HG02678 (cell line): ENCODE measurements at regions not wholly inside any gene's neighbourhood (a gene's known extent, or its start where the extent isn't known, plus 50 kb on each side); places are given as distances from the start of the nearest gene placed in this dataset.

Source experiments
- ATAC-seq: cut with Tn5 transposase; IDR thresholded peaks from one replicate; pipeline ENCODE4 v1.9.1; 2021; ENCODE audit warnings: mild to moderate bottlenecking, moderate library complexity; ENCODE audit not compliant: unreplicated experiment

DNA sequence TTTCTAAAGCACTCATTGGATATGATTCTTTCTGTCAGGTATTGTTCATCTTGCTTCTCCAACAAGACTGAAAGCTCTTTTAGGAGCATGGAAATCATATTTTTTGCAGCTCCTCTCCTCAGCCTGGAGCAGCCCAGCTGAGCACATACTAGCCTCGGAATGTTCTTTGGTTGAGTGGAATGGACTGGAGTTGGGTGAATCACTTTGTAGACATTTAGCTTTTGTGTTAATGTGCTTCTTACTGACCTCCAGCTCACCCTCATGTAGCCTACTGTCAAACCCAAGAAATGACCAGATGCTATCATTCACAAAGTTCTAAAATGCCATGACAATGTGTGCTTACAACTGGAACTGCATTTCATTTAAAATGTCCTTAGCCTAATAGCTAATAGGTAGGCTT, 161.1 kb downstream of the NUAK1 start:
- no peak for ATAC-seq

DNA sequence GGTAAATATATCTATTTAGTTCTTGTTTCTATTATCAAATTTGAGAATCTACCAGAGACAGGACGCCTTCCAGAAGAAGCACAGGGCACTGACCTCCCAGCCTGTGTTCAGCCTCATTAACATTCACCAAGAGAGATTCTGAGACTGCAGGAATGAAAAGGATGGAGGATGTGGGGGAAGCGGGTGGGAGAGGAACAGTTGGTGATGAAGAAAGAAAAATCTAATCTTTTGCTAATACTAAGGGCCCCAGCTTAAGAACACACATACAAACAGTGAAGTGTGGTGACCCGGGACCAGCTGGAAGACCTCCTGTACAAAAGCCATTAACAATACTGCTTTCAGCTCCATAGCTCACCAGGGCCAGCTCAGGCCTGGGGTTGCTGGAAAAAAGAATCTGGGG, 160.5 kb downstream of the NUAK1 start:
- ATAC-seq: no peak

DNA sequence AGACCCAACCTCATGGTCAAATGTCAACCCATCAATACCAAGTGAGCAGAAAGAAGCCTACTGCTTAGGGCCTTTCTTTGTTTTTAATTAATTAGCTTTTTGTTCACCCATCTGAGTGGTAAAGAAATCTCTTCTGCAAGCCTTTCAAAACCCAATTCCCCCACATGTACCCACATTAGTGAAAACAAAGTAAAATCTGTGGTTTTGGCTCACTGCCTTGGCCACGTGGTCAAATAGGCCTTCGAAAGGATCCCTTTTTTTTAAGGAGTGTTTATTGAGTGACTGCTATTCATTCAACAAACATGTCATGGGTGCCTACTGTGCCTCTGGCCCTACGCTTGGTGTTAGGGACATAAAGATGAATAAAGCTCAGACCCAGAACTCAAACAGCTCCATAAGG, 160.1 kb downstream of the NUAK1 start:
- ATAC-seq: no peak

DNA sequence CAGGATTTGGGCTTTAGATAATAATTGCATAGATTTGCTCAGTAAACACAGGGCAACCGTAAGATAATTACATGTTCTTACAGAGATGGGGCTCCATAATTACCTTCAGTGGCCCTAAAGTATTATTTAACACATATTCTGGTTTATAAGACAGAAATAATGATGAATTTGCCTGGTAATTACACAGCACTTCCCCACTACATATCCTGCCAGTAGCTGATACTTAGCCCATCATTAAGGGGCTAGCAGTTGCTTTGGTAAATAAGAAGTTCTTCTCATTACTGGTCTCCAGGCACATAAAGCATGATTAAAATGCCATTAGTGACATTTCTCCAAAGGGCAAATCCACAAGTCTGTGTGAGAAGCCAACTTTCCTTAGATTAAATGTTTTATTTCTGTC, 158.7 kb downstream of the NUAK1 start:
- ATAC-seq: no peak

DNA sequence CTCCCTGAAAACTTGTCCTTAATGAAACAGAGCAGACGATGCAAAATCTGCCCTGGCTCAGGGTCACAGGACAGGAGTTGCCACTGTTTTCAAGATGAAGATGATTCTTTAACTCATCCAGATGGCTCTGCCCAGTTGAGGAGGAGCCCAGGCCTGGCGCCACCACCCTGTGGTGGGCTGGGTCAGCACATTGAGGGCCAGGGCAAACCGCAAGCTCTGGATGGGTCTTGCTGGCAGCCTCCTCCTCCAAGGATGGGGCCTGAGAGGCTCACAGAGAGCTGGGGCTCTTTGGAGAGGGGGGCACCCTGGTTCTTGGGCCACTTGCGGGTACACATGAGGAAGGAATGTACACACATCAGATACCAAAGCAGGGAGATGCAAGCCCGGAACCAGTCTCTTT, 158.2 kb downstream of the NUAK1 start:
- ATAC-seq: no peak

DNA sequence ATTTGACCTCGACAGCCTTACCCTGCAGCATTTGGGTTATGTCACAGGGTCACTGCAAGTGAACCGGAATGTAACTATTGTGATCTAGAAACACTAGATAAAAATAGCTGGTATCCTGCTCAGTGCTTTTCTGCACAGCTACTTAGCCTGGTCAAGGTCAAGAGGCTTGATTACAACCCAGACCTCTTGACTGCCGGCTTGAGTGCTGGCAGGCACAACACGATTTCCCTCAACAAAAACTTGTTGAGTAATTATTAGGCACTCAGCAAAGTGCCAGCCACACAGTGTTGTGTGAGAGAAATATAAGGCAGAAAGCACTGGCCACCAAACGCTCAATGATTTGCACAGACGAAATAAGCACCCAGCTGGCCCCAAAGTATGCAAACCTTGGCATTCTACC, 156.7 kb downstream of the NUAK1 start:
- ATAC-seq: no peak

DNA sequence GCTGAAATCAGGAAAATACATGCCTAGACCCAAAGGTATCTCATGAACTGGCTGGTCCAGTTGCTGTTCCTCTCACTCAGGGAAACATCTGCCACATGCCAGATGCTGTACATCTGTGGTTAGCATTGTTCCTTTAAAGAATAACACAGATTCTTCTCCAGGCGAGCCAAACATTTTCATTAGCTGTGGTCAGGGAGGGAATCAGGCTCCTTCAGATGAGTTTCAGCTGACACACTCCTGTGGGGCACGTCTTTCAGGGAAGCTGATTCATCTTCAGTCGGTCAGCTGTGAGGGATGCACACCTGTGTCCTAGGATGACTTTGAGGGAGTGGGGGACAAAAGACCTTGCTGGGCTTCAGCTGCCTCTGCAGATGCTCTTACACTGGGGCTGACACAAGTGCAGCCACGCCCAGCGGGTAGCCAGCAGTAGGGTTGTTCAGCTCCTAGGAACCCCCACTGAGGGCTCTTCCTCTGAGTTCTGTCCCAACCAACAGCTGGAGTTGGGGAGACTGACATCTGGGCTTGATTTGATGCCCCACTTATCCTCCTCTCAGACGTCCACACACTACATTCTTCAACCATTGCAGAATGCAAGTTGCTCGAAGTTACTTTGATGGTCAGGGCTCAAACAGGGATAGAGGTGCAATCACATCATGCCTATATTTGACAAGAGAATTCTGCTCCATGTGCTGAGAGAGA, 155.0 kb downstream of the NUAK1 start:
- ATAC-seq: no peak

DNA sequence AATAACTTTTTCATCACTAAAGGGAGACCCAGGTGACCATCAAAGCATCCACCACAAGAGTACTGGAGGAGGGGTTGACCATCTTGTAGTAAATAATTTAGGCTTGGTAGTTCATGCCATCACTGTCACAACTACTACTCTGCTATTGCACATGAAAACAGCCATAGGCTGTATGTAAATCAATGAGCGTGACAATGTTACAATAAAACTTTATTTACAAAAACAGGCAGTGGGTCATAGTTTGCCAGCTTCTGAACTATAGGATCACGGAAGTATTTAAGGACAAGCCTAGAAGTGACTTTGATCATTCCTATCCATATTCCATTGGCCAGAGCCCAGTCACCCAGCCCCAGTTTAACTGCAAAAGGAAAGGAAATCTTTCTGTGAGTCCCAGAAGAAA, 153.4 kb downstream of the NUAK1 start:
- ATAC-seq: no peak

DNA sequence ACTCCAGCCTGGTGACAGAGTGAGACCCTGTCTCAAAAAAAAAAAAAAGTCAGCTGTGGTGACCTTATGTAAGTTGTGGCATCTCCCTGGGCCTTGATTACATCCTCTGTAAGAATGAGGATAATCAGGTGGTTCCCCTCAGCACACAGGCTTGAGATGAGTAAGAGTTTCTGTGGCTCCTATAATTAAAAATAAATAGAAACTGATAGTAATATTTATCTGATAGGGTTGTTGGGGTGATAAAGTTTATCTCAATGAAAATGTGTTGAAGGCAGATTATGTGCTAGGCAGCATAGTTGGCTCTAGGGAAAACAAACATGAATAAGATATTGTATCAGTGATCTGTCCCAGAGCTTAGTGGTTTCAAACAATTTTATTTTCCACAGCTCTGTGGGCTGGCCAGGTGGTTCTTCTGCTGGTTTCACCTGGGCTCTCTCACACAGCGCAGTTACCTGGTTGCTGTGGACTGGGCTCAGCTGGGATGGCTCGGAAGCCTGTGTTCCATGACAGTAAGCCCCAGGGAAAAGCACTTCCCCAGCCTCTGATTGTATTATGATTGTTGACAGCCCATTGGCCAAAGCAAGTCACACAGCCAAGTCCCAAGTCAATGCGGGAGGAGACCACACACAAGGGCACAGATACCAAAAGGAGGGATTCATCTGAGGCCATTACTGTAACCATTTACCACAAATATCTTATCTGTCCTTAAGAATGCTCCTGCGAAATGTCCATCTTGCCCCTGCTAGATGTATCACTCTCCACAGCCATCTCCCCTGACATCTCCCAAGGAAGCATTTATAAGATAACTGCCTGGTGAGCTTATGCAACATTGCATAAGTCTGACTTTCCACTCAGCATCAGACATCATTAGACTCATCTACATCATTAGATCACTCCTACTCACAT, 151.7 kb downstream of the NUAK1 start:
- no peak for ATAC-seq

DNA sequence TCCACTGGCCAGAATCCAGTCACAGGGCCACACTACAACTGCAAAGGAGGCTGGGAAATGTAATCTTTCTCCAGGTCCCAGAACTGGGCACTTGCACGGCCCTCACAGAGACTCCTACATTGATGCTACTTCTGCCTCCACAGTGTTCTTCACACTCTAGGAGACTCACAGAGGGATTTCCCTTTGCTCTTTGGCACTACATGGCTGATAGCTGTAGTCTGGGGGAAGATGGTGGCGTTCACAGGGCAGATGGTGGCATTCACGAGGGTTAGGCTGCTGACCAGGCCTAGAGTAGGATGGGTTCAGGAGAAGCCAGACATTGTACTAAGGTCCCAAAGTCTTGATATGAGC, 151.1 kb downstream of the NUAK1 start:
- no peak for ATAC-seq

DNA sequence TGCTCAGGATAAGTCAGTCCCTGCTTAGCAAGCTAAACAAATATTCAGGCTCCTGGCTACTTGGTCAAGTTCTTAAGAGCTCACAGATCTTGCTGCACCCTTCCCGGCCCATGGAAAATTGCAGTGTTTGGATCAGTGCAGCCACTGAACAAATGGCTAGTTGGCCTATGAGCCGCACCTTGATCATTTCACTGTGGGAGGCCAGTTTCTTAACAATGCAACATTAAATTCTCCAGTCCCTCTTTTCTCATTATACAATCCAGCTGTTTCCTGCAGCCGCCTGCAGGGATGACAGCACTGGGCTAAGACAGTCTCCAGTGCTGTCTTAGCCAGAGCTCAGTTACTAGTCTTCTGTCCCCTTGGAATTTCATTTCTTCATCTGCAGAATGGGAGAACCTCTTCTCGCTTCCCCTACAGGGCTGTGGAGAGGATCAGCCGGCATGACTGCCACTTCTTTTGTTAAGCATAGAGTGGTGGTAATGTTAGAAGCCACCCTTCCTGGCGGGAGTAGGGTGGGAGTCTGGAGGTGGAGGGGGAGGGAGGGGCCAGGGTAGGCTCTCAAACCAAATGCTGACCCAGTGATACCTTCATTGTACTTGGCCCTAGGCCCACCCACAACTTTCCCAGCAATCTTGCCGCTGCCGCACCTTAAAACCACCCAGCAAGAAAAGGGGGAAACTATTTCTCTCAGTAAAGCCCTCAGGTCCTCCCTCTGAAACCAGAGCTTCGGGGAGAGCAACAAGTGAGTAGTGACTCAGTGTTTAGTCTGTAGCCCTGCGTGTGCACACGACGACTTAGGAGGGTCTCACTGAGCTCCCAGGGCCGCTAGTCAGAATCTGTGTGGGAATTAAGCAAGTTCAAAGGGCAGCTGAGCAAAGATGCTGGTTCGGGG, 145.7 kb downstream of the NUAK1 start:
- no peak for ATAC-seq

DNA sequence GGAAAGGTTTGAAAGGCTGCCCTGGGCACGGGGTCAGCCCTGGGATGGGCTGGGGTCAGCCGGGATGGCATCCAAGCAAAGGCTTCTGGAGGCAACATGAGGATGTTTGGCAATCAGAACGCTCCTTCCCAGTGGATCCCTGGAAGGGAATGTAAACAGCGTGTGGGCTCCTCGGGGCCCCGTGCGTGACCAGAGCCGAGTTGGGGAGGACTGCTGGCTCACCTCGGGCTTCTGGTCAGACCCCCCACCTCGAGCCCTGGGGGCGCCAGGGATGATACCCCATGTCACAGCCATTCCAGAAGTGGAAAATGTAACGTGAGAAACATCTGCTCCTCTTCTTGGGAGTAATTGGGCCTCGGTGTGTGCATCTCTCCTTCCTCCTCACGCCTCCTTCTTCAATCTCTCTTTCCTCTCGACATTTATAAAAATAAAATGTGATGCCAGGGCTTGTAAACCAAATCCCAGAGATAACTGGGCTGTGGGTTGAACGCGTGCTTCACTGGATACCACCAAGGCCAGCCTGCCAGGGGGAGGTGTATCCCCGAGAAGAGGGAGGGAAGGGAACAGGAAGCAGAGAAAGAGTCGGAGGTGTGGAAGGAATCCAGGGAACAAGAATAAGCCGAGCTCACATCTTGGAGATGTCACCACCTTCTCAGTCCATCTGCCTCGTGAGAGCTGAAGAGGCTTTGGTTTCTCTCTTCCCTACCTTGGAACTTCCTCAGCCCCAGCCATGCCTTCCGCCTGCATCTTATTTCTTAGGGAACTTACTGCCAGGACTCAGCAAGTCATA, 144.8 kb downstream of the NUAK1 start:
- no peak for ATAC-seq

DNA sequence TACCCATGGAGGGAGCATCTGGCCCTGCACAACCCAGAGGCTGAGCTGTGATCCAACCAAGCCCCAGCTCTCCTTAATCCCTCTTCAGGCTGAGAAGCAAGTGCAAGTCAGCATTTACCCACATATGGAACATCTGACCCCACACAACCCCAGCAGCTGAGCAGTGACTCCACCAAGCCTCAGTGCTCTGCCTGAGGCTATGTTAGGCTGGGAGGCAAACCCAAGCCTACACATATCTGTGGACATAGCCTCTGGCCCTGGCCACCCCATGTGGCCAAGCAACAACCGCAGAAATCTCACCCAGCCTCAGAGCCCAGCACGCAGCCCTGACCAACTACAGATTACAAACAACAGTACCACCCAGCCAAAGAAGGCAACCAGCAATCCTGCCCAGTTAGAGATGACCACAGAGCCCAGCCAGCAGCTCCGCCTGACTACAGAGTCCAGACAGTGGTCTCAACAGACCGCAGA, 142.8 kb downstream of the NUAK1 start:
- ATAC-seq: no peak

DNA sequence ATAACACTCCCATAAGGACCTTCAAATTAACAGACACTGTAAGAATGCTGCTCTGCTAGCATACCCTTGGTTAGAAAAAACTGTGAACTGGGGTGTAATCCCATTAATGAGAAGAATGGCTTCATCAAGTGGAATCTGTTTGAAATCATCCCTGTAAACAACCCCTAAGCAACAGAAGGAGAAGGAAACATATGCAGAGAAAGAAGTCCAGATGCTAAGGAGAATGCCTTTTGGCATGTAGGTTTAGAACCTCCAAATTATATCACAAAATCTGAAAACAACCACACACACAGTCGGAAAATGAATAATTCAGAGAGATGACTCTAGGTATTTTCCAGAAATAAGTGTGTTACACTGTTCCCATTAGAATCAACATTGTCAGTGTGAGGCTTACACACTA, 140.2 kb downstream of the NUAK1 start:
- ATAC-seq: no peak

DNA sequence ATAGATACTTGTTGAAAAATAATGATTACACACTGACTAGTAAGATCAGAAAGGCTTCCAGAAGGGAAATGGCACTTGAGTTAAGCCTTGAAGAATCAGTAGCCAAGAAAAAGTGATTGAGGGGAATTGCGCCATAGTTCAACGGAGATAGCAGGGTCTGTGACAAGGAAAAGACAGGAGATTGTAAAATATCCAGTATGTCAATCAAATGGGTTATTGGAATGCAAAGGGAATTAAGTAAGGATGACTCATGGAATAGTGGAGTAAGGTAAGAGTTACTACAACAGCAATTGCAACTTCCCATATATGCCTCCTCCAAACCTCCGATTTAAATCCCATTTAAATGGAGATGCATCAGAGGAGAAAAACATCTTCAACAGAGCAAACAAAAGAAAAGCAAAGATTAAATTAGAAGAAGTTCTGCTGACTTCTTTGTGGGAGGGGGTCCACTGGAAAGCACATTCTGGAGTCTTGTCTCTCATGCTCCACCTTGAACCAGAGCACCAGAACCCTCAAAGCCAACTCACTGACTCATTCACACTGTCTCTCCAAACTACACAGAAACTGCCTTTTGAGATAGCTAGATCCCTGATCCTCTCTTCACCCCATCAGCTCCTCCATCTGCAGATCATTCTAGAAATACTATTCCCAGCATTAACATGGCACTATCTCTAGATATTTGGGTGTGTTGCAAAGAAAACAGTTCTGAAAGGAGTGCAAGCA, 138.2 kb downstream of the NUAK1 start:
- ATAC-seq: no peak

DNA sequence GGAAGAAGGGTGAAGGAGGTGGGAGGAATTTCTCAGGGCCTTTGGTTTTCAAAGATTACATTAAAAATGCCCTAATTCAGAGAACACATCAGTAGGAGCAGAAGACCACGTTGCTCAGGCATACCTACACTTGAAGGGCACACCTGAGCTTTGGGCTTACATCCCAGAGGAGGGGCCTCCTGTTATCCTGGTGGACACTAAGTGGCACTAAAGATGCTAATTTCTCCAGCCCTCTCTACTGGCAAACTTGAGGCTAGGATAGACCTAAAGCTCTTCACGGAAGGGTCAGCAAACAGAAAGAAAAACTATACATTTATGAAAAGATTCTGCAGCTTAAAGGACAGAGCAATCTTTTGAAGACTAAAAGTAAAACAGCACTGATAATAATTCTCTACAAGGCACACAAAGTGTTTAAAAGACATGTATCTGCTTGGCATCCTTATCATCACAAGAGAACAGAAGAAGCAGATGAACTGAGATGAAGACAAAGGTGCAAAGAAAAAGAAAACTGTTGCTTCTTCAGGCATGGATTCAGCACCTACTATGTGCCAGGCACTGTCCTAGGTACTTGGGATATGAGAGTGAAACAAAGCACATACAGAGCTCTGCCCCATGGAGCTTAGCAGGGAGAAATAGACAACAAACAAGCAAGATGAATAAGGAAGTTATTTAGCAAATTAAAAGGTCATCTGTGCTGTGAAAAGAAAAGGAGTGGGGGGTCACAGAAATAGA, 137.5 kb downstream of the NUAK1 start:
- no peak for ATAC-seq

DNA sequence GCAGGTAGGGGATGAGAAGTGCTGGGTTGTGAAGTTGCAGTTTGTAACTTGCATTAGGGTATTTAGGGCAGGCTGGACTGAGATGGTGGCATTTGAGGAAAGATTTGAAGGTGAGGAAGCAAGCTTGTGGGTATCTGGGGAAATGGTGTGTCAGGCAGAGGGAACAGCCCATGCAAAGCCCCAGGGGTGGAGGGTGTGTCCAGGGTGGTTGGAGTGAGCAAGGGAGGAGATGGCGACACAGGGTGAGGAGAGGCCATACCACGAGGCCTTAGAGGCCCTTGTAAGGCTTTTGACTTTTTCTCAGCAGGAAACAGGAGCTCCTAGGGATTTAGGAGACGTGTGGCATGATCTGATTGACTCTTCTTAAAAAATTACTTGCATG, 136.9 kb downstream of the NUAK1 start:
- no peak for ATAC-seq

DNA sequence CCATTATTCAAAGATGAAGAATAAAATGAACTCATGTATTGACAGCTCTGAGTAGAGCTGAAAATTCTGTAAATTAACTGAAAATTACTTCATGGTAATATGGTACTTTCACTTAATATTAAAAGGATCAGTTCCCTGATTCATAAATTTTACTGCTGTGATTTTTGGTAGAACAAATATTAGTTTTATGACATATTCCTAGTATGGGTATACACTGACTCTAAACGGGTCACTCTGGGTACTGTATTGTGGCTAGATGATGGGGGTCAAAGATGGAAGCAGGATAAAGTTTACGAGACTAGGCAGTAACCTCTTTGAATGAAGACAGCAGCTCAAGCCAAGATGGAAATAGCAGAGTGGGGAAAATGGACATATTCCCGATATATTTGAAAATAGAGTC, 135.5 kb downstream of the NUAK1 start:
- ATAC-seq: no peak

DNA sequence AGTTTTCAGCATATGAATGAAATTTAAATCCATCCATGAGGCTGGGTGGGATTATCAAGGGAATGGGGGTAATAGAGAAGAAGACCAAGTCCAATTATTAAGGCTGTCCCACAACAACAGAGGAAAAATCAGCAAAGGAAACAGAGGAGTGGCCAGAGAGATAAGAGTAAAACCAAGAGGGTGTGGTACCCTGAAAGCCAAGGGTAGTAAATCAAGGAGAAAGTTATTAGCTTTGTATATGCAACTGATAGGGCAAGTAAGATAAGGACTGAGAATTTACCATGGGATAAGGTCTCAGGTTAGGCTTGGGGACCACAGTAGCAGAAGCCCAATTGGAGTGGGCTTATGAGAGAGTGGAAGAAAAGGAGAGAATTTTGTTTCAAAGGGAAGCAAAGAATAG, 134.5 kb downstream of the NUAK1 start:
- no peak for ATAC-seq
